ENCODE measurements at regions not wholly inside any gene's neighbourhood (a gene's known extent, or its start where the extent isn't known, plus 50 kb on each side); places are given as distances from the start of the nearest gene placed in this dataset.

- TF ChIP-seq GATA3 (IDR thresholded peaks at IDR 0.05; ENCODE audit: borderline replicate concordance), result no peak
- TF ChIP-seq CHD2 (IDR thresholded peaks at IDR 0.05; ENCODE audit: low read length, partially characterized antibody), result no peak
- TF ChIP-seq MAZ (IDR thresholded peaks at IDR 0.05; ENCODE audit: borderline replicate concordance, low read depth, low read length), result no peak
- no peak for TF ChIP-seq RCOR1 (IDR thresholded peaks at IDR 0.05; ENCODE audit: low read depth, low read length)
- no peak for TF ChIP-seq ZFP36 (IDR thresholded peaks at IDR 0.05; ENCODE audit: borderline replicate concordance, partially characterized antibody)
- TF ChIP-seq HDAC2 (IDR thresholded peaks at IDR 0.05), result no peak
- no peak for TF ChIP-seq POLR2A (IDR thresholded peaks at IDR 0.05; ENCODE audit: low read length)
- no peak for TF ChIP-seq CBX2 (IDR thresholded peaks at IDR 0.05; ENCODE audit: borderline replicate concordance, low read depth)
- no peak for TF ChIP-seq PBX3 (IDR thresholded peaks at IDR 0.05)
Measured at GRCh38 chr12:75596406-75596805, 85.0 kb upstream of the KRR1 start (continued).

GRCh38 chr12:75592638-75593335 lies 81.4 kb upstream of the KRR1 start:
- TF ChIP-seq ZFP36 (IDR thresholded peaks at IDR 0.05; ENCODE audit: borderline replicate concordance, partially characterized antibody) (no peak), RFX5 (IDR thresholded peaks at IDR 0.05) (no peak), HEYL (CRISPR knock-in tag; IDR thresholded peaks at IDR 0.05) (no peak), GATA3 (IDR thresholded peaks at IDR 0.05; ENCODE audit: borderline replicate concordance) (no peak), ZSCAN20 (CRISPR knock-in tag; IDR thresholded peaks at IDR 0.05) (no peak), RNF2 (IDR thresholded peaks at IDR 0.05; ENCODE audit: borderline replicate concordance, low read depth) (no peak), RARB (CRISPR knock-in tag; IDR thresholded peaks at IDR 0.05) (no peak)
- H3K4me2 ChIP-seq, result no peak overlapping the region
- CTCF ChIA-PET, result interaction anchor here (1.1 kb wide), 1 partner anchor 9 kb away, joined by 3 read pairs; no protein-coding TSS in a partner anchor
- H3K4me1 ChIP-seq, result no peaks in the 10 kb centered on the region
- H3K4me3 ChIP-seq, result no peak overlapping the region
- ATAC-seq (no peak), FAIRE-seq (no peak), DNase-seq (ENCODE audit: low read depth in 1 of 2, low spot score in 1 of 2) (no peak)
- POLR2A ChIA-PET, result no interaction called here
- no peak overlapping the region for H3K27ac ChIP-seq
- H3K9me3 ChIP-seq, result no peaks in the 10 kb centered on the region
- WGBS (ENCODE audit: missing lambda C conversion rate), result 87% methylated on average over 3 of the region's 3 CpGs

- no peak overlapping the region for H3K4me2 ChIP-seq
- FAIRE-seq, result no peak
Measured at GRCh38 chr12:75592086-75592485, 80.7 kb upstream of the KRR1 start.

More at GRCh38 chr12:75592086-75592485, 80.7 kb upstream of the KRR1 start:
- no peaks in the 10 kb centered on the region for H3K4me1 ChIP-seq
- WGBS (ENCODE audit: missing lambda C conversion rate), result 85% methylated on average over 5 of the region's 5 CpGs
- CTCF ChIA-PET, result interaction anchor here (0.8 to 1.1 kb wide), 2 partner anchors 8 to 25 kb away, joined by 3 read pairs; no protein-coding TSS in a partner anchor
- TF ChIP-seq RAD21 (conservative IDR thresholded peaks at IDR 0.05 in 1 of 2, IDR thresholded peaks at IDR 0.05 in 1 of 2), result no peak
- TF ChIP-seq TFCP2L1 (CRISPR knock-in tag; IDR thresholded peaks at IDR 0.05), result no peak
- TF ChIP-seq MYC (IDR thresholded peaks at IDR 0.05; ENCODE audit: borderline replicate concordance, low read length), result no peak
- TF ChIP-seq NFE2L2 (conservative IDR thresholded peaks at IDR 0.05; ENCODE audit: low read length), result no peak
- TF ChIP-seq CBX8 (IDR thresholded peaks at IDR 0.05), result no peak
- TF ChIP-seq HES2 (IDR thresholded peaks at IDR 0.05), result no peak
- no peak for TF ChIP-seq SREBF2 (IDR thresholded peaks at IDR 0.05)
- TF ChIP-seq SMC3 (IDR thresholded peaks at IDR 0.05), result no peak
- TF ChIP-seq HMGXB4 (CRISPR knock-in tag; IDR thresholded peaks at IDR 0.05; ENCODE audit: borderline replicate concordance), result no peak
- TF ChIP-seq NR3C1 (IDR thresholded peaks at IDR 0.05), result no peak
- TF ChIP-seq CEBPB (IDR thresholded peaks at IDR 0.05), result no peak
- TF ChIP-seq ESRRA (IDR thresholded peaks at IDR 0.05; ENCODE audit: borderline replicate concordance, low read length), result no peak
- no peak for TF ChIP-seq FOSB (CRISPR knock-in tag; IDR thresholded peaks at IDR 0.05)
- TF ChIP-seq PHF8 (IDR thresholded peaks at IDR 0.05; ENCODE audit: borderline replicate concordance, low read depth), result no peak
- TF ChIP-seq USF2 (IDR thresholded peaks at IDR 0.05), result no peak
- TF ChIP-seq REST (IDR thresholded peaks at IDR 0.05), result no peak
- POLR2A ChIA-PET, result no interaction called here
- ATAC-seq (no peak), DNase-seq (ENCODE audit: low read depth in 1 of 2, low spot score in 1 of 2) (no peak)
- no peak overlapping the region for H3K4me3 ChIP-seq
- no peak overlapping the region for H3K27ac ChIP-seq
- H3K9me3 ChIP-seq, result no peaks in the 10 kb centered on the region
